D721Med (cell line): ENCODE measurements at regions not wholly inside any gene's neighbourhood (a gene's known extent, or its start where the extent isn't known, plus 50 kb on each side); places are given as distances from the start of the nearest gene placed in this dataset.

ENCODE experiments used
- DNase-seq: peaks from one replicate; pipeline ENCODE4 v3.0.0; 2011; ENCODE audit warnings: low spot score; ENCODE audit not compliant: insufficient read length
- FAIRE-seq: peaks from 2 replicates; lab custom pipeline; 2011; peaks lifted over from hg19 to GRCh38; lab: Jason Lieb, UNC
- TF ChIP-seq, protein P1 (sequence below): IDR thresholded peaks from 2 replicates; pipeline ENCODE4 v1.5.1; 2012; ENCODE audit warnings: mild to moderate bottlenecking, control low read depth; ENCODE audit not compliant: insufficient read depth; ENCODE audit errors: missing control alignments

DNA sequence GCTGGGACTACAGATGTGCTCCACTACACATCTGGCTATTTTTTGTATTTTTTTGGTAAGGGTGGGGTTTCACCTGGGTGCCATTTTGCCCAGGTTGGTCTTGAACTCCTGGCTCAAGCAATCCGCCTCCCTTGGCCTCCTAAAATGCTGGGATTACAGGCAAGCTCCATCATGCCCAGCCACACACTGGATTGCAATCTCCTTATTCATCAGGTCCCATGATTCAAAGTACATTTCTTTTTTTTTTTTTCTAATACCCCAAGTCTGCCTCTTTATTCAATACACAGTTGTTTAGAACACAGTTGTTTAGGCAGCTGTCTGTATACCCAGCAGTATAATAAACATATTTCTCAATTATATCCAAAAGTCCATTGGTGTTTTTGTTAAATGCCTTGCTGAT lies 130.3 kb upstream of the ARSJ start:
- TF ChIP-seq, protein P1, sequence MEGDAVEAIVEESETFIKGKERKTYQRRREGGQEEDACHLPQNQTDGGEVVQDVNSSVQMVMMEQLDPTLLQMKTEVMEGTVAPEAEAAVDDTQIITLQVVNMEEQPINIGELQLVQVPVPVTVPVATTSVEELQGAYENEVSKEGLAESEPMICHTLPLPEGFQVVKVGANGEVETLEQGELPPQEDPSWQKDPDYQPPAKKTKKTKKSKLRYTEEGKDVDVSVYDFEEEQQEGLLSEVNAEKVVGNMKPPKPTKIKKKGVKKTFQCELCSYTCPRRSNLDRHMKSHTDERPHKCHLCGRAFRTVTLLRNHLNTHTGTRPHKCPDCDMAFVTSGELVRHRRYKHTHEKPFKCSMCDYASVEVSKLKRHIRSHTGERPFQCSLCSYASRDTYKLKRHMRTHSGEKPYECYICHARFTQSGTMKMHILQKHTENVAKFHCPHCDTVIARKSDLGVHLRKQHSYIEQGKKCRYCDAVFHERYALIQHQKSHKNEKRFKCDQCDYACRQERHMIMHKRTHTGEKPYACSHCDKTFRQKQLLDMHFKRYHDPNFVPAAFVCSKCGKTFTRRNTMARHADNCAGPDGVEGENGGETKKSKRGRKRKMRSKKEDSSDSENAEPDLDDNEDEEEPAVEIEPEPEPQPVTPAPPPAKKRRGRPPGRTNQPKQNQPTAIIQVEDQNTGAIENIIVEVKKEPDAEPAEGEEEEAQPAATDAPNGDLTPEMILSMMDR, result no peak
- FAIRE-seq (no peak), DNase-seq (no peak)

DNA sequence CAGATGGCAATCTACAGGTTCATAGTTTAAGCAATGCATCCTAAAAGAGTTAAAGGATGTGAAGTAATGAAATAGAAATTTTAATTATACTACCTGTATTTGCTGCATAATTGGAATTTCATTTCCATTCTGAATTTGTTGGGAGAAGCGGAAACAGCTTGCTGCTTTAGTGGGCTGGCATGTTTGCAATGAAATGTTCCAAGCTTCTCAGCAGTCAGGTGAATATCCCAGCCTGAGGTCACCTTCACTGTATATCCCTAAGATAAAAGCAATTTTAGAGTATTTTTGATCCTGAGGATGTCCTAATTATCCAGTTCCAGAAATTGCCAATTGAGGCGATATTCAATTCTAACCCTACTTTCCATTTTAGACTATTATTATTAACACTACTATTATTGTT lies 136.1 kb upstream of the ARSJ start:
- DNase-seq (no peak), FAIRE-seq (no peak)
- TF ChIP-seq, protein P1, result no peak

DNA sequence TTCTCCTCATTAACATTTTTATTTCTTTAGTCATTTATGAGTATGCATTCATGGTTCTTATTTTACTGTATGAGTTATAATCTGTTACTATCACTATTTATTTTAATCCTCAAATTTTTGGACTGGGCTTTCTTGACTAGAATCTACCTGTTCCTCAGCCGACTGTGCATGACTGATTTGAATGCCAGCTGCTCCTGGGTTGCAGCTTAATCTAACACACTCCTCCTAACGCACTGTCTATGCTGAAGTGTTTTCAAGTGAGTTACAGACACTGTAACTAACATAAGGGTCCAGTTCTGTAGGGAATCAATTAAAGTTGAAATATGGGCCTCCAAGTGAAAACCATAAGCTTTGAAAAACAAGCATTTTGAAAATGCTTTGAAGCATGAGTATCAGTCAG lies 137.4 kb upstream of the ARSJ start:
- TF ChIP-seq, protein P1, result no peak
- DNase-seq, result no peak
- no peak for FAIRE-seq

DNA sequence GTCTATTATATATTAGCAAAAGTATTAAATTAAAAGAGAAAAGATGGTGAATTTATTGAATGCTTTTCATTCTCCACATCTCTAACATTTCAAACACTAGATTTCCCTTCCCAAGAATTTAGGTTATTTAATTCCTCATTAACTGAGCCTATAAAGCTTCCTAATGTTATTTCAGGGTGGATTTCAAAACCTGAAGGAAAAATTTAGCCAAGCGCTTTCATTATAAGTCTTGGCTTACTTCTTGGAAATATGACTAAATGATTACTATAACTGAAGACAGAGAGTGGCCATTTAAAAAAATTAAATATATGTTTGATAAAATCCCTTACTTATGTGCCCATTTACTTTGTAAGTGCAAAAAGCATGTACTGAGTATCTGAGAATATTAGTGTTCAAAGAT lies 141.8 kb upstream of the ARSJ start:
- DNase-seq, result no peak
- no peak for FAIRE-seq

DNA sequence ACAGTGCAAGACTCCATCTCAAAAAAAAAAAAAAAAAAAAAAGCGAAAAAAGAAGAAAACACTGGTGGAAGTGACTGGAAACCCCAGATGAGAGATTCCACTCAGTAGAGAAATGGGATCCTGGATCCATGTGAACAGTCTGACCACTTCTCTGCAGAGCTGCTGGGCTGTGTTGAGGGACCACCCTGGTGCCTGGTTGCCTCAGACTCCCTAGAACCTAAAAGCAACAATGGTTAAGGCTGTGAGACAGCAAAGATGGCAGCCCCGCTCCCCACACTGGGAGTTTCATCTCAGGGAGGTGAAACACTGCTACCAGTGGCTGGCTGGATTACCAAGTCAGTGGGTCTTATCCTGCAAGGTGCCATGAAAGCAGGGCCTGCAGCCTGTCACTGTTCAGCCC lies 152.8 kb upstream of the ARSJ start:
- FAIRE-seq (no peak), DNase-seq (no peak)
- TF ChIP-seq, protein P1, result no peak

More for the DNA sequence above, 141.8 kb upstream of the ARSJ start:
- TF ChIP-seq, protein P1, result no peak

DNA sequence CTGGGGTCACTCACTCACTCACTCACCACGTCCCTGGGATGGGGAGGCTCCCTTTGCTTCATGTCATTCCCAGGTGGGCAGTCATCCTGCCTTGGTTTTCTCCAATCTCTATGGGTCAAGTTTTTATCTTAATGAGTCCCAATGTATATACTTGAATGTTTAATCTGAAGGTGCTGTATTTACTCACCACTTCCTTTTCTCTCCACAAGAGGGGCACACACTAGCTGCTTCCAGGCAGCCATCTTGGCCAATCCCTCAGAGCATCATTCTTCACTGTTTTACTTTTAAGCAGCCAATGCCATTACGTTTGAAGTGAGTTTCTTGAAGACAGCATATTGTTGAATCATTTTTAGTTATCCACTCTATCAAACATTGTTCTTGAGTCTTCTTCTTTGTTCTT lies 153.4 kb upstream of the ARSJ start:
- no peak for FAIRE-seq
- TF ChIP-seq, protein P1, result no peak
- DNase-seq, result no peak

DNA sequence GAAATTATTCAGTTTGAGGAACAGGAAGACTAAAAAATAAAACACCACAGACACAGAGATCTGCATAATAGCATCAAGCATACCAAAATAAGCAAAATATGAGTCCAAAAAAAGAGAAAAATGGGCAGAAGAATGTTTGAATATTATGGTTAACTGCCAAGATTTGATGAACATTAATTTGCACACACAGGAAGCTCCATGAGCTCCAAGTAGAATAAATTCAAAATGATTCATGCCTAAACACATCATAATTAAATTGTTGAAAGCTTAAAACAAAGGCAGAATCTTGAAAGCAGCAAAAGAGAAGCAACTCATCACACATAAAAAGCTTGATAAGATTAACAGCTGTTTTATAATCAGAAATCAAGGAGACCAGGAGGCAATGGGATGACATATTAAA lies 156.6 kb upstream of the ARSJ start:
- TF ChIP-seq, protein P1, result no peak
- DNase-seq (no peak), FAIRE-seq (no peak)
